GM19328 (cell line): ENCODE measurements at regions not wholly inside any gene's neighbourhood (a gene's known extent, or its start where the extent isn't known, plus 50 kb on each side); places are given as distances from the start of the nearest gene placed in this dataset.
"Not testable (repeated sequence)": the region's sequence is repeated elsewhere in the genome, so short reads cannot be mapped to it uniquely, and the experiment has no call there.

Experiments
- ATAC-seq: cut with Tn5 transposase; IDR thresholded peaks from one replicate; pipeline ENCODE4 v1.9.1; 2021; ENCODE audit warnings: mild to moderate bottlenecking, moderate library complexity; ENCODE audit not compliant: unreplicated experiment

DNA sequence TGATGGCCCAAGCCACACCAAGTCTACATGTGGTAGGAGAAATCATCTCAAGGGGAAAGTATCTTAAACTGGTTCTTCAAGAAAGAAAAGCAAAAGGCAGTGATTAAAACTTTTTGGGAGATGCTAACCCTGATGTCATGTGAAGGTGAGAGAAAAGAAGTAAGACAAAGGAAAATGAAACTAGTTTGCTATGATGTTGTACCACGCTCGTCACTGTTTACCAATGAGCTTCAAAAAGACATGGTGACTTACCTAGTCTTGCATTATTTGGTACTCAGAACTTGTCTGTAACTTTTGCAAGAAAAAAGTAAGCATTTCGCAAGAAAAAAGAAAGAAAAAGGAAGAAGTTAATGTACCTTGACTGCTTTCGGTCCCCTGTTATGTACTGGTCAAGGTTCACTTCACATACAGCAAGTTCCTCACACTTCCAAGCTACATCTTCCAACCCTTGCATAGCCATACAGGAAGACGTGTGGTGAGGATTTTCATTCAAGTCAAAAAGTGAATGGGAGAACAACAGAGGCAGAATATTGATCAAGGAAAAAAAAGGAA is 739.3 kb downstream of the NR2F1-AS1 start:
- ATAC-seq, result no peak

DNA sequence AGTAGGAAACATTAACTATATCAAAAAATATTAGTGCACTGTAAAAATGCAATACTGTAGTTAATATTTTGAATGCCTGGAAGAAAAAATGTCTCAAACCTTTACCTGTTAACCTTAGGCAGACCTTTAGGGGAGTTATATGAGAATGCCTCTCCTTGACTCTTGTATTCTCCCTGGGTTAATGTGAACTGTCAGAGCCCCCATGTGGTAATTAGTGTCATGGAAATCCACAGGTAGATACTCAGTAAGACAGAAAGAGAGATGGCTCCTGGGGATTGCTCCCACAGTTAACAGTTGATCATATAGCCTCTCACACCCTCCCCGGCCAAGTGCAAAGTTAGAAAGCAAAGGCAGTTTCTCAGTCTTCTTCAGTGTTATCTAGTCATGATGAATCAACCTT is 742.8 kb downstream of the NR2F1-AS1 start:
- ATAC-seq, result no peak

DNA sequence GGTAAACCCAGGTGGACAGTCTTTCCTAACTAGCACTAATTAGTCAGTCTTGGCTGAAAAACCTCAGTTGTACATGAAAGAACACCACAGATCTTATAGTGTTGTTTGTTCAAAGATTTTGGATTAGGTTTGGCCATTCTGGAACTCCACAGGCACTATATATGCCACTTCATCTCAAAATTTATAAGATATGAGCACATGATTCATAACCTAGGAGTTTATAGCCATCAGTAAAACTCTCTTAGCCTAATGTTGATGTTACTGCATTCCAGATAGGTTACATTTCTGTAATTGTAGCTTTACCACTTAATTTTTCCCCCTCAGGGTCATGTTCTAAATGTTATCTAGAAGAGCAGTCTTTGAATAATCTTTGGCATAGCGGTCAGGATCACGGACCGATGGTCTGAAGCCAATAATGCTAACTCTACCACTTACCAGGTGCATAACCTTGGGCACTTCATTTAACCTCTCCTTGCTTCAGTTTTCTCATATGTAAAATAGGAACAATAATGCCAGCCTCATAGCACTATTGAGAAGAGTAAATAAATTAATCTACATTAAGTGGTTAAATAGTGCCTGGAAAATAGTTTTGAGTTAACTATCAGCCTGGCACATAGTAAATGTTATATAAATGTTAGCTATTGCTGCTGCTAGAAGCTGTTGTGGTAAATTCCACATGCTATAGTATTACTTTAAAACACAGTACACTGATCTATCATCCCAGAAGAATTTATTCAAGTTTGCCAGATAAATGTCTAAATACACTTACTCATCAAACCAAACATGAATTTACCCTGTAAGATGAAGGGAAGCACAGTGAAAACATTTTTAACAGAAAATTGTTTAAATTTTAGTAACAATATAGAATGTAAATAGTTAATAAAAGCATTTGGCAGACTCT is 743.9 kb downstream of the NR2F1-AS1 start:
- ATAC-seq, result no peak

DNA sequence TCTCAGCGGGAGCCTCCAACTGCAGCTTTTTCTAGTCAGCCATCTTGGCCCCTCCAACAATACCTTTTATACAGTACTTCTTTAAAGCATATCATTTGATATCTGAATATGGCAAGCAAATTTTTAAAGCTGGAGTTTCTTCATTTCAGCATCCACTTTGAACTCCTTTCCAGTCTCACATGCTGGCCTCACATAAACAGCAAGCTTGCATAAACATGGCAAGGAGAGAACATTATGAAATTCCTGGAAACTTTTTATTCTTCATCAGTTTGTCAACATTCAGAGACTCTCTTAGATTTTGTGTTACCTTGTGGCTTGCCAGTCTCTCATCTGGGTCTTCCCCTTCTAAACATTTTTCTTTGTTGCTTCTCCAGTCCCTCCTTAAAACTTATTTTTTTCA is 745.3 kb downstream of the NR2F1-AS1 start:
- ATAC-seq, result no peak

DNA sequence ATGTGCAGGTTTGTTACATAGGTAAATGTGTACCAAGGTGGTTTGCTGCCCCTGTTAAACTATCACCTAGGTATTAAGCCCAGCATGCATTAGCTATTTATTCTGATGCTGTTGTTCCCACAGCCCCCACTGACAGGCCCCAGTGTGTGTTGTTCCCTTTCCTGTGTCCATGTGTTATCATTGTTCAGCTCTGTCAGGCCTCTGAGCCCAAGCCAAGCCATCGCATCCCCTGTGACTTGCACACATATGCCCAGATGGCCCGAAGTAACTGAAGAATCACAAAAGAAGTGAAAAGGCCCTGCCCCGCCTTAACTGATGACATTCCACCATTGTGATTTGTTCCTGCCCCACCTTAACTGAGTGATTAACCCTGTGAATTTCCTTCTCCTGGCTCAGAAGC is 757.5 kb downstream of the NR2F1-AS1 start:
- ATAC-seq, result not testable (repeated sequence)

DNA sequence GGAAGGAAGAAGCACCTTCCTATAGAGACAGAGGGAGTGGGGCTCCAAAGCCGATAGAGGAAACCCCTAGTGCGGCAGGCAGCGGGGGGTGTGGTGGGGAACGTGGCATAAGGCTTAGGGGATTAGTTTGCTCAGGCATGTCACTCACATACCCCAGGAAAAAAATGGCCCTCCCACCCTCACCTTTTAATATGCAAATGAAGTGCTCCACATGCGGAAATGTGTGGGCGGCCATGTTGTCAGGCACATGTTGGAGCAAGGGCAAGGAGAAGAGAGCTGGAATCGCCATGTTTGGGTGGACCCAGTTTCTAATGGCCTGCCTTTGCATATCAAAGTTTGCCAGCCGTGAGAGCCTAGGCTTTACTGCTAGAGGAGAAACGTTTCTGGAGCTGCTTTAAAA is 758.8 kb downstream of the NR2F1-AS1 start:
- no peak for ATAC-seq

DNA sequence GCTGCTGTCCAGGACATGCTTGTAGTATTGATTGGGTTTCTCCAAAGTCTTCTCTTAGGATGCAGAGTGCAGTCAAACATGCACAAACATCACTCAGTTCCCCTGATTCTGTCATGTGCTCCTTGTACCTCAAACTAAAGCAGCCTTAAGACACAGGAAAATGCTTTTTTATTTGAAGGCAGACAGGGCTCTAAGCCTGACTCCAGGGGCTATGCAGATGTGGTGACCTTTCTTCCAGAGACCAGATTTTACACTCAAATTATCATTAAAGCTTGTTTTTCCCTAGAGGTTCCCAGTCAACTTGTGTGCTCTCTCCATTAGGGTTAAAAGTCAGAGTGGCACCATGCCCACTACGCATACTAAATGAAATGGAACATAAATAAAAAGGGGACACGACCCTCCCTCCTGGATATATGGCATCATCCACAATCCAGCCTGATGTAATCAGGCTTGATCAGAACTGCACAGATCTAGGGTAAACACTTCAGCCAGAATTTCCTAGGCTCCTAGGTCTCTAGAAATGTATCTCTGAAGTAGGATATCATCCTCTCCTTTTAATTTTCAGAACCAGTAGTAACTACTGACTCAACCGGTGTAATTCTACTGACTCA is 771.1 kb downstream of the NR2F1-AS1 start:
- ATAC-seq, result no peak

DNA sequence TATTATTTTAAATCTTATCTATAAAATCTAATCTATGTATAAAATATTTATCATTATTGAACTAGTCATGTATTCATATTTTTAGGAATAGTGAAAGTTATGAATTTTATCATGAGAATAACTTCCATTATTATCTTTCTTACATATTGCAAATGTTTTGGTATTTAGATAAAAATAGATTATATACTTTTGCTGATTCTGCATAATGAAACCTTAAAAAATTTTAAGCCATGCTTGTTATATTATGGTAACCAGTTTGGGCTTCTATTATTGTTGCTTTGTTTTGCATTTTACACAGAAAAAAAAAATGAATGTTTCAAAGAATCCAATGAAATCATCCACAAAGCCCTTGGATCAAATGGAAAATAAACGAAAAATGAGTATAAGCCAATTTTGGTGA is 772.5 kb downstream of the NR2F1-AS1 start:
- ATAC-seq, result no peak

DNA sequence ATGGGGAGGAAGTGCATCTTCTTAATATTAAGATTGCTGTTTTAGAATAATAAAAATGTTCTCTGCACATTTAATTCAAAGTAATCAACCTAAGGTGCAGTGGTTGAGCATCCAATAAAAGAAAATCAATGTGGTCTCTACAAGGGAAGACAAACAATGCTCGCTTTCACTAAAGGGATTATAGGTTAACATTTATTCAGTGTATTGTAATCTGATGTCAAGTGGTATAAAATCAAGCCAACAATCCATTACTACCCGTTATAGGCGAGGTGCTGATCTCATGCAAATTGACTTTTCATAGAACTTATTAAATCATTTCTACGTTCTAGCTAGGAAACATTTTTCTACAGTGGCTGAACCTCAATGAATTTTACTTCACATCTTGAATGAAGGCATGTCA is 773.9 kb downstream of the NR2F1-AS1 start:
- no peak for ATAC-seq

DNA sequence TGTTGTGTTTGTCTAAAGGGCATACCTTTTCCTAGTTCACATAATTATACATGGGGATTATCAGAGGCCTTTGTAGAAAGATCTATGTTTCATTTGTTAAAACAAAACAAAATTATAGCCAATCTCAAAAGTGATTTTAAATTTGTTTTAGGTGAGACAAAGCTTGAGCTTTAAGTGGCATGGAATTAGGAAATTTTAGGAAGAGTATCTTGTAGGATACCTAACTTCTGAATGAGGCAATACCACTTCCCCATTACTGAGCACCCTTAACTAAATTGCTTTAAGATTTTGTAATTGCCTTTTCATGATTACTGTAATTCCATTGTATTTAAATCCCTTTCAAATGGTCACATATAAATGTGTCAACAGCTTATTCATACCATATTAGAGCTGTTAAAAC is 775.6 kb downstream of the NR2F1-AS1 start:
- no peak for ATAC-seq

DNA sequence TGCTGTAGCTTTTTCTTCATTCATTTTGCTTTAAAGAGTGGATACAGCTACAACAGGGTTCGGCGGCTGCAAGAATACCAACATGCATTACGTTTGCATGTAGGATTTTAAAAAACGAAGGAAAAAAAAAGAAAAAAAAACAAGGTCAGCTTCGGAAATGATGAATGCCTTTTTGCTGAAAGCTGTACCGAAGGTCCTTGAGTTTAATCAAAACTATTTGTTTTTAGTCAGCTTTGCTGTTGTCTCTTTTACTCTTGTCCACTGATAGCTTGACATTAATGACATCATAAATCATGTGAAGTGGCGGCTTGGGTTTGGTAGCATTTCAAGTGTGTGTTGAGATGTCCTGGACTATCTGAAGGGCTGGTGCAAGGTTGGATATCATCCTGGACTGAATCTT is 779.1 kb downstream of the NR2F1-AS1 start:
- no peak for ATAC-seq

DNA sequence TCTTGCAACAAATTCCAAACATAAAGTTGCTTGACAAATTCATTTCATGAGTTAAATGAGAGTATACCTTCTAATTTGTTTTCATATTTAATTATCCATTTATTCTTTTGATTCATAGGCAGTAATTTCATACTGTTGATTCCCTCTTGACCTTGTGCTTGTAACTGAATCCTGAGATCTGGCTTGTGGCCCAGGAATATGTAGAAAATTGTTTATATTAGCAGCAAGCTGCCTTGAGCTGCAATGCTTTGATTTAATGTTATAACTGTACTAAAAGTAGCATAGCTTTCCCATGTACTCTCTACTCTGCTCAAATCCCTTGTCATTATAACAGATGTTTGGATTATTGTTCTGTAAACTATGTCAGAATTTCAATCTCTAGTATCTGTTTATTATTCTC is 780.7 kb downstream of the NR2F1-AS1 start:
- no peak for ATAC-seq

DNA sequence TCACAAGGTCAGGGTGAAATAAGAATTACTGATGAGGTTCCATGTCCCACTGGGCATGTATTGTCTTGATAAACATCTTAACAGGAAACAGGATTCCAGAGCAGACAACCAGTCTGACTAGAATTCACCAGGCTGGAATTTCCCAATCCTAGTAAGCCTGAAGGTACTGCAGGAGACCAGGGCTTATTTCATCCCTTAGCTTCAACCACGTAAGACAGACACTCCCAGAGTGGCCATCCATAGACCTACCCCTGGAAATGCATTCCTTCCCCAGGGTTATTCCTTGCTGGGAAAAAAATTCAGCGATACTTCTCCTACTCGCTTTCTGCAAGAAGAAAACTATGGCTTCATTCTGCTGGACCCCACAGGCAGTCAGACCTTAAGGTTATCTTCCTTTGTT is 785.4 kb downstream of the NR2F1-AS1 start:
- no peak for ATAC-seq

DNA sequence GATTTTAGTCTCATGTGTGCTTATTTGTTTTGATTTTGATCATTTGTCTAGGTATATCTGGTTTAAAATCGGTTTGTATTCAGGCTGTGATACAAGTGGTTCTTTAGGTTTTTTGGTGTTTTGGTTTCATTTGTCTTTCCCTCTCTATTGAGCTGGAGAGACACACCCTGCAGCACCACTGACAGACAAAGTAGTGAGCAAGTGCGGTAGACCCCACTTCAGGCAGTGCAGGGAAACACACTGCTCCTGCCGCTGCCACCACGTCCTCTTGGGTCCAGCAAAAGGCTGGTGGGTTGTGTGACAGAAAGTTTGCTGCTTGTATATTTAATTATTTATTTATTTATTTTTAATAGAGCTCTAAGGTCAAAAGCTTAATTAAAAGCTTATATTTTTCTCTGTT is 801.0 kb downstream of the NR2F1-AS1 start:
- no peak for ATAC-seq

DNA sequence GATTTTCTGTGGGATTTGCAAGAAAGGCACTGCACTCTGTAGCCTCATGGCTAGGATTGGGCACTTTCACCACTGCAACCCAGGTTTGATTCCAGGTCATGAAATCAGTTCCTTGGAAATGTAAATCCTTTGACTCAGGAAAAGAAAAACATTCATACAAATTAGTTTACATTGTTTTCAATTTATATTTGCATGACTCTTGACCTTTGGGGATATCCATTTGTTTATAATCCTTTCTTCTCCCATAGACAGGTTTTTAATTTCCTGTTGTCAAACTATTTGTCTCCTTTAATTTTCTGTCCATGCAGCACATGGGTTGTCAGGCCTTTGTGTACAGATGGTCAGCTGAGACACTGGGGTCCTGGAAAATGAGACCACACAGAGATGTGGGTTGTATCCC is 801.5 kb downstream of the NR2F1-AS1 start:
- no peak for ATAC-seq

DNA sequence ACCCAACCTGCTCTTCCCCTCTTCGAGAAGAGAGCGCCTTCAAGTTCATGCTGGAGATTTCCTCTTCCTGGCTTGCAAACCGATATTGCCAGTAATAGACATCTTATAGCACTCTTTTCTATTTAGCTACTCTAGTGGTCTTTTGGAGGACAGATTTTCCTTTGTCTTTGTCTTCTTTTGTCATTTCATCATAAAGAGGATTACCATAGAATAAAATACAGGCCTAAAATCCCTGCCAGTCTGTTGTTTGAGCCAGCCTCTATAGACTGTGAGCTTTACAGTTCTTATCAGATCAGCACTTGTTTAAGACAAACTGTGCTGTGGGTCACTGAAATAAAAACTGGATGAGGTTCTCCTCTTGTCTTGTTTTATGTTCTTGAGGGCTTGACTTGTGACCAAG is 802.8 kb downstream of the NR2F1-AS1 start:
- no peak for ATAC-seq

DNA sequence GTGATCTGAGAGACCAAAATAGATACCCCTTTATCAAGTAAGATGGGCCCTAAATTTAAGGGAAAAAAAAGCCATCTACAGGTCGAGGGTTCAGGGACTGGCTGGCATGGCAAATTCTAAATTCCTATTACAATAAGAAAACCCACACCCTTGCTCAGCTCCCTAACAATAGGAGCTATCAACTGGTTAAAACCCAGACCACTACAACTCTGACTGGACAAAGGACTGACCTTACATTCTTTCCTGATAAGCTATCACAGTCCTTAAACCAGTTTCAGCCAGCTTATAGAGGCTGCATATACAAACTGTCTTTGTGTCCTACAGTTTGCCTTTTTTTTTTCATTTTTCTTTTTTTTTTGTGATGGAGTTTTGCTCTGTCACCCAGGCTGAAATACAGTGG is 803.6 kb downstream of the NR2F1-AS1 start:
- no peak for ATAC-seq

DNA sequence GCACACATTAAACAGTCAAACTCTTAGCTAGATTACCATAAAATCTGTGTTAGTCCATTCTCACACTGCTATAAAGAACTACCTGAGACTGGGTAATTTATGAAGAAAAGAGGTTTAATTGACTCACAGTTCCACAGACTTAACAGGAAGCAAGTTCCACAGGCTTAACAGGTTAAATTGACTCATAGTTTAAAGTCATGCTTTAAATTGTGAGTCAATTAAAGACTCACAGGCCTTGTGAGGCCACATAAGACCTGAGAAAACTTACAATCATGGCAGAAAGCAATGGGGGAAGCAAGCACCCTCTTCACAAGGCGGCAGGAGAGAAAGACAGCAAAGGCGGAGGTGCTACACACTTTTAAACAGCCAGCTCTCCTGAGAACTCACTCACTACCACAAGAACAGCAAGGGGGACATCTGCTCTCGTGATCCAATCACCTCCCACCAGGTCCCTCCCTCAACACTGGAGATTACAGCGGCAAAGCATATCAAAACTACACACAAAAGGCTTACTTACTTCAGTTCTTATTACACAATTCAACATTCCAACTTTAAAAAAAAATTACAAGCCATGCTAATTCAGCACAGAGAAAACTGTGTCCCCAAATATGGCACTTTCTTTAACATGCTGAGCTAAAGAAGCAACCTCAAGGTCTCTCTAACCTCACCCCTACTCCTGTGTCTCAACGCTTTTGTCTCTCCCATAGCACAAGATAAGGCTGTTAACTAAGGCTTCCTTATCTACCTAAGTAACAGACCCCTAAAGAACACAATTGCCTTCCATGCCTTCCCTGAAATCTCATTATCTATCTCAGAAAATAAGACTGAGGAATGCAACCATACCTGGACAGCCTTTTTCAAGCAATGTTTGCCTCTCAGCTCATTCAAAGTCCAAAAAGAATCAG is 805.1 kb downstream of the NR2F1-AS1 start:
- no peak for ATAC-seq

DNA sequence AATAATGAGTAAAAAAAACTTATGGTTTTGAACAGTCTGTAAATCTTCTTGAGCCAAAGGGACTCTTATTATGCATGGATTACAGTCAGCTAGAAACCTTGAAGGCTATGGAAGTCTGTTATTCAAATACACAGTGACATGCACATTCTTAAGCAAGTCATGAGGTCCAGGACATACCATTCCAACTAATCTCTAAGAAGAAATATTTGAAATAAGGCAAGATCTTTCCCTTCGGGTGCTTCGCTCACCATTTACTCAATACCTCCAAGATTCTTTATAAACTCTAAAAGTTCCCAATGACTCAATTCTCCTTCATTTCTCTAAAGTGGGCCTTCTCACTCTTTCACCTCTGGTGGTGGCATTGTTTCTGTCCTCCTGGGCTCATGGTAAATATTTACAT is 811.0 kb downstream of the NR2F1-AS1 start:
- ATAC-seq, result no peak

DNA sequence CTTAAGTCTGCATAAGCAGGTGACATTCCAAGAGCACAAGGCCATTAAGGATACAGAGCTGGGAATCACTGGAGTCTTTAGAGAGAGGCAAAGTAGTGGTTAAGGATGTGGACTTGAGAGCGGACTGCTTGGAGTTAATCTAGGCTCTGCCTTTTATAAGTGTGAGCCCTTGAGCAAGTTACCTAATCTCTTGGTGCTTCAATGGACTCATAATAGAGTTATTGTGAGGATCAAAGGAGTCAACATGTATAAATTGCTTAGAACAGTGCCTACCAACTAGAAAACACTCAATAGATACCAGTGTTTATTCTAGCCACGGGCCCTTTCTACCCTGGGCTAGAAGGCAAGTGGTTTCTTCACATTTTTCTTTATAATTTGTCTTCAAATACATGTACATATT is 819.4 kb downstream of the NR2F1-AS1 start:
- ATAC-seq, result no peak

DNA sequence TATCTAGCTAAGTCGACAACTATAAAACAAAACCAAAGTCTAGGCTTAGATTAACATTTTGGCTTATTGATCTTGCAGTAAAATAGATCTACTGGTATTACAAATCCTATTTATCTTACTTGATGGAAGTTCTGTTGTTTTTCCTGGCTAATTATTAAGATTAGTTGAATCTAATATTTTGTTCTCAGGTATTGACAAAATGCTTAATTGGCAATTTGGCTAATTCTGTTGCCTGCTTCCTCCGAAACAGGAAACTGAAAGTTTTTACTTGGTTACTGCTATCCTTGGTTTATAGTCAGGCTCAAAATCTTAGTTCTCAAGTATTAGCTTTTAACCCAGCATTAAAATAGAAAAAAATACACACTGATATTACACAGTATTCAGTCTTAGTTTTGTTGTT is 820.5 kb downstream of the NR2F1-AS1 start:
- ATAC-seq, result no peak
